ENCODE measurements at regions not wholly inside any gene's neighbourhood (a gene's known extent, or its start where the extent isn't known, plus 50 kb on each side); places are given as distances from the start of the nearest gene placed in this dataset.

DNA sequence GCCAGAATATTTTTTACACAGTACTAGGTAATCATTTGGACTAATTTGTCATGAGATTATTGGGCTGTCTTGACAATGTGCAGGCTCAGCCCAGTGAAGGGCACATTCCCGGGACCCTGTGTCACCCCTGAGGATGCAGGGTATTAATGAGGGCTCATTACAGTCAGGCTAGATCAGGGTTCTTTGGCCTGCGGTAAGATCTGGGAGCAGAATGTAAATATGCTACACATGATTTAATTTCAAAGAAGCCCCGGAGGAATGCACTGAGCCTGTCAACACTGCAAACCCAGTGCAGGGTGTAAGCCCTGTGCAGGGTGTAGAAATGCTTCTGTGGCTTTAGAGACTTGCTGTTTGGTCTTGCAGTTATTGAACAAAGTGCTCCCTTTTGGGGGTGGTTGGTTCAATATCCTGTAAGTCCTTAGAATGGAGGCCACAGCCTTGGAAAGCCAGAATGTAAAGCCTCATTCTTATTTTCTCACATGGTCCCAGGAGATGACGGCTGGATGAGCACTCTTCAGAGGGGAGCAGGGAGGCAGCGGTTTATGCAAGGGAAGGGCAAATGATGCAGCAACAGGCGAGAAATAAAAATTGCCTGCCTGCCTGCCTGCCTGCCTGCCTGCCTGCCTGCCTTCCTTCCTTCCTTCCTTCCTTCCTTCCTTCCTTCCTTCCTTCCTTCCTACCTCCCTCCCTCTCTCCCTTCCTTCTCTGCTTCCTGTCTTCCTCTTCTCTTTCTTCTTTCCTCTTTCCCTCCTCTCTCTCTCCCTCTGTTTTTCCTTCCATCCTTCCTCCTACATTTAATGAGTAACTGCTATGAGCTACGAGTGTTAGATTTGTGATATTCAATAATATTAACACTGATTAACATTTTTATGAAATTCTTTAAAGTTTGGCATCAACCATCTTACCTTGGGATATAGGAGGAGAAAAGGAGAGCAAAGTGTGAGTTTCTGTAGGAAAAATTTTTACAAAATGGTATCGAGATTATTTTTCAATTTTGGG is 148.8 kb downstream of the VAPA start:
- H2AFZ ChIP-seq, result no peak overlapping the region
- no peaks in the 10 kb centered on the region for H3K36me3 ChIP-seq (replicated peaks; ENCODE audit: insufficient read depth, low read depth)
- peak overlapping the region; percentile 82 for H3K27ac ChIP-seq
- H4K20me1 ChIP-seq (ENCODE audit: insufficient read depth, poor library complexity, severe bottlenecking), result no peaks in the 10 kb centered on the region
- DNase-seq (ENCODE audit: low spot score), result no peak
- H3K4me3 ChIP-seq, result no peak overlapping the region
- no peaks in the 10 kb centered on the region for H3K9me2 ChIP-seq (replicated peaks; ENCODE audit: insufficient read depth)
- no peaks in the 10 kb centered on the region for H3K27me3 ChIP-seq
- H3K9me3 ChIP-seq (ENCODE audit: low read depth), result no peaks in the 10 kb centered on the region
- H3K4me2 ChIP-seq, result no peak overlapping the region
- H3K79me2 ChIP-seq, result no peaks in the 10 kb centered on the region
- WGBS (ENCODE audit: low lambda C conversion rate, missing lambda C conversion rate), result 68% methylated on average over 8 of the region's 8 CpGs
- H3K4me1 ChIP-seq (ENCODE audit: insufficient read depth), result peaks cover 40% of the 10 kb centered on the region
- TF ChIP-seq EZH2 (IDR thresholded peaks at IDR 0.05; ENCODE audit: borderline replicate concordance) (no peak), EZH2phosphoT487 (IDR thresholded peaks at IDR 0.05; ENCODE audit: low read depth, severe bottlenecking, unreplicated experiment) (no peak), CTCF (IDR thresholded peaks at IDR 0.05; ENCODE audit: poor library complexity) (no peak)

DNA sequence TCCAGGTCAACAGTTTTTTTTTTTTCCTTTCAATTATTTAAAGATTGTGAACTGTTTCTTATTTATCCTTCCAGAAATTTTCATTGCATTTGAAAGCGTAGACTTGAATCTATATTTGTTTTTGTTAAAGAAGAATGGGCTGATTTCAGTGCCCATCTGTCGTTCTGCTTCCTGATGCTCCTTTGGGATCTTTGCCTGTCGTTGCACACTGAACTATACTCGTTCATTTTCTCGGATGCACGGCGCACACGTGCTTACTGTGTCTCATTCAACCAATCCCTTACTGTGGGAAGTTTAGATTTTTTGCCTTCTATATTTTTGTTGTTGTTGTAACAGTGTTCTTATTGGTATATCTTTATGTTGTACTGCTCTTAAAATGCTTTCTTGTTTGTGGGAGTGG is 149.7 kb downstream of the VAPA start:
- no peak for DNase-seq (ENCODE audit: low spot score)
- Histone ChIP-seq H3K4me2 (no peak overlapping the region), H3K27me3 (no peaks in the 10 kb centered on the region), H3K9me3 (ENCODE audit: low read depth) (no peaks in the 10 kb centered on the region), H3K36me3 (replicated peaks; ENCODE audit: insufficient read depth, low read depth) (no peaks in the 10 kb centered on the region), H3K79me2 (no peaks in the 10 kb centered on the region), H3K27ac (no peak overlapping the region), H3K9me2 (replicated peaks; ENCODE audit: insufficient read depth) (no peaks in the 10 kb centered on the region), H2AFZ (no peak overlapping the region), H4K20me1 (ENCODE audit: insufficient read depth, poor library complexity, severe bottlenecking) (no peaks in the 10 kb centered on the region), H3K4me1 (ENCODE audit: insufficient read depth) (peaks cover 33% of the 10 kb centered on the region), H3K4me3 (no peak overlapping the region)
- 96% methylated on average over 8 of the region's 8 CpGs for WGBS (ENCODE audit: low lambda C conversion rate, missing lambda C conversion rate)
- no peak for TF ChIP-seq CTCF (IDR thresholded peaks at IDR 0.05; ENCODE audit: poor library complexity)
- no peak for TF ChIP-seq EZH2phosphoT487 (IDR thresholded peaks at IDR 0.05; ENCODE audit: low read depth, severe bottlenecking, unreplicated experiment)
- TF ChIP-seq EZH2 (IDR thresholded peaks at IDR 0.05; ENCODE audit: borderline replicate concordance), result no peak

DNA sequence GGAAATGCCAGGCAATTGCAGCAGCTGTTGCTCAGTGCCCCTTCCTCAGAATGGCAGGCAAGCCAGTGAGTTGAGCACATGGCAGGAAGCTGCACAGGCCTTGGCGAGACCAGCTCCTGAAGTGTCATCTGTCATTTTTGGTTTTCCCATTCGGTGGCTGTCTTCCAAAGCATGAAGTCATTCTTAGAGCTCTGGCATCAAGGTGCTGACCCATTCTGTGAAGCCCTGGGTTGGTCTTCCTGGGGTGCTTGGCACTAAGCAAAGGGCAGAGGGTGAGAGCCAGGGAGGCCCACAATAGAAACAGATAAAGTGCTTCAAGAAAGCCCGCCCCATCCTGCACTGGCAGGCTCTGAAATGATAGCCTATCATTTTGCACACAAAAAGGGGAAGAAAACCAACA is 150.5 kb downstream of the VAPA start:
- no peak overlapping the region for H3K4me2 ChIP-seq
- H3K27ac ChIP-seq, result no peak overlapping the region
- H3K79me2 ChIP-seq, result no peaks in the 10 kb centered on the region
- DNase-seq (ENCODE audit: low spot score), result no peak
- no peaks in the 10 kb centered on the region for H4K20me1 ChIP-seq (ENCODE audit: insufficient read depth, poor library complexity, severe bottlenecking)
- H3K9me3 ChIP-seq (ENCODE audit: low read depth), result no peaks in the 10 kb centered on the region
- H3K4me1 ChIP-seq (ENCODE audit: insufficient read depth), result peaks cover 25% of the 10 kb centered on the region
- H2AFZ ChIP-seq, result no peak overlapping the region
- H3K36me3 ChIP-seq (replicated peaks; ENCODE audit: insufficient read depth, low read depth), result no peaks in the 10 kb centered on the region
- no peak for TF ChIP-seq EZH2 (IDR thresholded peaks at IDR 0.05; ENCODE audit: borderline replicate concordance)
- TF ChIP-seq CTCF (IDR thresholded peaks at IDR 0.05; ENCODE audit: poor library complexity), result no peak
- no peak for TF ChIP-seq EZH2phosphoT487 (IDR thresholded peaks at IDR 0.05; ENCODE audit: low read depth, severe bottlenecking, unreplicated experiment)
- no peaks in the 10 kb centered on the region for H3K9me2 ChIP-seq (replicated peaks; ENCODE audit: insufficient read depth)
- no peaks in the 10 kb centered on the region for H3K27me3 ChIP-seq
- H3K4me3 ChIP-seq, result no peak overlapping the region
- WGBS (ENCODE audit: low lambda C conversion rate, missing lambda C conversion rate), result 96% methylated on average over 3 of the region's 3 CpGs

Measured in hepatocyte (in vitro differentiated cells).